Endodermal cell (in vitro differentiated cells): ENCODE measurements at regions not wholly inside any gene's neighbourhood (a gene's known extent, or its start where the extent isn't known, plus 50 kb on each side); places are given as distances from the start of the nearest gene placed in this dataset.

ENCODE experiments used
- DNase-seq: peaks from one replicate; pipeline ENCODE4 v3.0.0-alpha.2; 2017
- H3K27ac ChIP-seq: 2 replicates; pipeline ENCODE4 v1.5.1; 2013; ENCODE audit warnings: mild to moderate bottlenecking, low read depth, low read length, moderate library complexity
- H3K27me3 ChIP-seq: 2 replicates; pipeline ENCODE4 v1.6.1; 2013; ENCODE audit warnings: mild to moderate bottlenecking, low read length, moderate library complexity; ENCODE audit not compliant: insufficient read depth, control insufficient read depth, poor library complexity, severe bottlenecking
- H3K36me3 ChIP-seq: 2 replicates; pipeline ENCODE4 v1.7.0; 2013; ENCODE audit warnings: mild to moderate bottlenecking, low read length, moderate library complexity; ENCODE audit not compliant: control insufficient read depth, insufficient read depth
- H3K4me1 ChIP-seq: one replicate; pipeline ENCODE4 v1.7.0; 2013; ENCODE audit warnings: low read length; ENCODE audit not compliant: control insufficient read depth, insufficient read depth
- H3K4me3 ChIP-seq: 2 replicates; pipeline ENCODE4 v1.5.1; 2013; ENCODE audit warnings: mild to moderate bottlenecking, low read length, moderate library complexity
- H3K9ac ChIP-seq: 2 replicates; pipeline ENCODE4 v1.6.1; 2013; ENCODE audit warnings: mild to moderate bottlenecking, low read length, moderate library complexity; ENCODE audit not compliant: poor library complexity, severe bottlenecking; ENCODE audit errors: extremely low read depth
- H3K9me3 ChIP-seq: 2 replicates; pipeline ENCODE4 v1.6.1; 2013; ENCODE audit warnings: mild to moderate bottlenecking, low read length, moderate library complexity; ENCODE audit not compliant: control insufficient read depth
- H3K27ac Mint-ChIP-seq: 2 replicates; pipeline ENCODE4 v1.8.0; 2020; ENCODE audit warnings: mixed read lengths
- H3K27me3 Mint-ChIP-seq: 2 replicates; pipeline ENCODE4 v1.8.0; 2021; ENCODE audit warnings: mild to moderate bottlenecking, mixed read lengths; ENCODE audit not compliant: insufficient read depth
- H3K36me3 Mint-ChIP-seq: 2 replicates; pipeline ENCODE4 v1.8.0; 2020; ENCODE audit warnings: low read depth, mixed read lengths
- H3K4me1 Mint-ChIP-seq: 2 replicates; pipeline ENCODE4 v1.8.0; 2020; ENCODE audit warnings: mixed read lengths
- H3K4me3 Mint-ChIP-seq: 2 replicates; pipeline ENCODE4 v1.8.0; 2020; ENCODE audit warnings: mild to moderate bottlenecking, moderate library complexity, mixed read lengths
- H3K9me3 Mint-ChIP-seq: 2 replicates; pipeline ENCODE4 v1.8.0; 2020; ENCODE audit warnings: mild to moderate bottlenecking, mixed read lengths
- CTCF ChIP-seq: fragments of 200-600 bp; sonication (generic); conservative IDR thresholded peaks from 2 replicates; pipeline ENCODE4 v1.5.0; 2021; ENCODE audit warnings: antibody characterized with exemption, mild to moderate bottlenecking
- WGBS, 2 experiments: methylation state at CpG; one replicate each; pipeline versions ENCODE4 v1.1.5 to v1.1.7; 2013; ENCODE audit warnings: missing lambda C conversion rate in 2 of 2, mixed read lengths in 1 of 2; ENCODE audit not compliant: insufficient coverage in 1 of 2, insufficient read length in 1 of 2; 5-methylcytosine and 5-hydroxymethylcytosine counted together

- Mint-ChIP-seq H3K4me3 (no peak overlapping the region), H3K9me3 (no peaks in the 10 kb centered on the region), H3K4me1 (peaks cover 1% of the 10 kb centered on the region), H3K27ac (no peak overlapping the region), H3K27me3 (no peaks in the 10 kb centered on the region), H3K36me3 (no peaks in the 10 kb centered on the region)
- H3K4me3 ChIP-seq = no peak overlapping the region
- peak; percentile 80 for DNase-seq
- peak; percentile 91 for TF ChIP-seq CTCF
- H3K36me3 ChIP-seq = no peaks in the 10 kb centered on the region
- no peaks in the 10 kb centered on the region for H3K9me3 ChIP-seq
- WGBS, 2 experiments = 5 to 6% methylated on average over 2 of the region's 2 CpGs
- H3K27me3 ChIP-seq = no peaks in the 10 kb centered on the region
- no peak overlapping the region for H3K27ac ChIP-seq
- no peaks in the 10 kb centered on the region for H3K4me1 ChIP-seq
- H3K9ac ChIP-seq = no peak overlapping the region
Observed at GRCh38 chr9:109903515-109904138, 123.6 kb downstream of the PALM2AKAP2 start.

- TF ChIP-seq CTCF = no peak
- H3K4me3 Mint-ChIP-seq = no peak overlapping the region
- no peaks in the 10 kb centered on the region for H3K9me3 Mint-ChIP-seq
- Histone ChIP-seq H3K9ac (no peak overlapping the region), H3K9me3 (no peaks in the 10 kb centered on the region), H3K4me1 (no peaks in the 10 kb centered on the region), H3K27me3 (no peaks in the 10 kb centered on the region), H3K27ac (no peak overlapping the region), H3K4me3 (no peak overlapping the region), H3K36me3 (no peaks in the 10 kb centered on the region)
- 82 to 100% methylated on average over 4 to 5 of the region's 5 CpGs for WGBS, 2 experiments
- H3K4me1 Mint-ChIP-seq = no peaks in the 10 kb centered on the region
- no peaks in the 10 kb centered on the region for H3K27me3 Mint-ChIP-seq
- peak; percentile 3 for DNase-seq
- H3K36me3 Mint-ChIP-seq = no peaks in the 10 kb centered on the region
- no peak overlapping the region for H3K27ac Mint-ChIP-seq
Observed at GRCh38 chr9:109904666-109905065, 124.7 kb downstream of the PALM2AKAP2 start.

GRCh38 chr9:109905472-109905871 lies 125.5 kb downstream of the PALM2AKAP2 start:
- Mint-ChIP-seq H3K9me3 (no peaks in the 10 kb centered on the region), H3K4me3 (no peak overlapping the region), H3K4me1 (no peaks in the 10 kb centered on the region), H3K27me3 (no peaks in the 10 kb centered on the region), H3K36me3 (no peaks in the 10 kb centered on the region), H3K27ac (no peak overlapping the region)
- Histone ChIP-seq H3K27ac (no peak overlapping the region), H3K9me3 (no peaks in the 10 kb centered on the region), H3K4me3 (no peak overlapping the region), H3K27me3 (no peaks in the 10 kb centered on the region), H3K4me1 (no peaks in the 10 kb centered on the region), H3K9ac (no peak overlapping the region), H3K36me3 (no peaks in the 10 kb centered on the region)
- no peak for DNase-seq
- WGBS, 2 experiments = 93 to 94% methylated on average over 9 of the region's 9 CpGs
- no peak for TF ChIP-seq CTCF
